Neural progenitor cell (in vitro differentiated cells): ENCODE measurements at regions not wholly inside any gene's neighbourhood (a gene's known extent, or its start where the extent isn't known, plus 50 kb on each side); places are given as distances from the start of the nearest gene placed in this dataset.
"Not testable (repeated sequence)": the region's sequence is repeated elsewhere in the genome, so short reads cannot be mapped to it uniquely, and the experiment has no call there.

Experiments
- CTCF ChIP-seq: fragments of 200-600 bp; sonication (generic); IDR thresholded peaks from 2 replicates; pipeline ENCODE4 v1.5.1; 2017; ENCODE audit warnings: antibody characterized with exemption, mild to moderate bottlenecking
- EZH2 ChIP-seq: fragments of 200-600 bp; sonication (generic); IDR thresholded peaks from 2 replicates; pipeline ENCODE4 v1.6.1; 2017; ENCODE audit warnings: antibody characterized with exemption, mild to moderate bottlenecking, moderate library complexity
- EZH2phosphoT487 ChIP-seq: fragments of 200-600 bp; sonication (generic); IDR thresholded peaks from 2 replicates; pipeline ENCODE4 v1.6.1; 2017; ENCODE audit warnings: antibody characterized with exemption

- TF ChIP-seq EZH2, CTCF, EZH2phosphoT487: not testable (repeated sequence)
Measured at GRCh38 chr9:65386699-65387098, 101.7 kb upstream of the FOXD4L5 start.
